UCSD-AML1 (cell line): ENCODE measurements at regions not wholly inside any gene's neighbourhood (a gene's known extent, or its start where the extent isn't known, plus 50 kb on each side); places are given as distances from the start of the nearest gene placed in this dataset.
"Not testable (repeated sequence)": the region's sequence is repeated elsewhere in the genome, so short reads cannot be mapped to it uniquely, and the experiment has no call there.

Source experiments
- DNase-seq: peaks from one replicate; lab custom pipeline; 2025; ENCODE audit not compliant: unreplicated experiment; lab: John Stamatoyannopoulos, UW

DNA sequence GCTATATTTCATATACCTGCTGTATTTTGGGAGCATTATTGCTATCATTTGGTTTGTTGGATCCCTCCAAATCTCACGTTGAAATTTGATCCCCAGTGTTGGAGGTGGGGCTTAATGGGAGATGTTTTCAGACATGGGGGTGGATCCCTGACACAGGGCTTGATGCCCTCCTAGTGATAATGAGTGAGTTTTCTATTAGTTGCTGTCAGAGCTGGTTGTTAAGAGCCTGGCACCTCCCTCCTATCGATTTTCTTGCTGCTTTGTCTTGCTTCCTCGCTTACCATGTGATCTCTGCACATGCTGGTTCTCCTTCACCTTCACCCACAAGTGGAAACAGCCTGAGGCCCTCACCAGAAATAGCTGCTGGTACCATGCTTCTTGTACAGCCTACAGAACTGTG, 259.9 kb upstream of the STARD13 start:
- no peak for DNase-seq

DNA sequence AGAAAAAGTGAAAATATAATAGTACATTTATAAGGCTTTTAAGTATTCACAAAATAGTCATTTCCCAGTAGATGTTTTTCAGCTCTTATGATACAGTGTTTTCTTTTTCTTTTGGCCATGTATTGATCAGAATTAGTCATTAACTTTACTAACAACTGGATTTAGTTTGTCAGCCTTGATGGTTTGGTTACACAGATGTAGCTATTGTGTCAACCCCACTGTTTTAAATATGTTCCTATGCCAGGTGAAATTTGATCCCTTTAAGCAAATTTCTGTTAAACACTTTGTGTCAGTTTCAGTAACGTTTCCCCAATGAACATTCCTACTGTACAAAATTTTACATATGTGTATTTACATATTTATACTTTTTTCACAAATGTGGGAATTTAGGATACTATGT, 261.5 kb upstream of the STARD13 start:
- DNase-seq = no peak

GRCh38 chr13:33548069-33548468, 262.5 kb upstream of the STARD13 start:
- no peak for DNase-seq

GRCh38 chr13:33550276-33550675, 264.7 kb upstream of the STARD13 start:
- DNase-seq = no peak

- no peak for DNase-seq
Measured at GRCh38 chr13:33550885-33551284, 265.3 kb upstream of the STARD13 start.

DNA sequence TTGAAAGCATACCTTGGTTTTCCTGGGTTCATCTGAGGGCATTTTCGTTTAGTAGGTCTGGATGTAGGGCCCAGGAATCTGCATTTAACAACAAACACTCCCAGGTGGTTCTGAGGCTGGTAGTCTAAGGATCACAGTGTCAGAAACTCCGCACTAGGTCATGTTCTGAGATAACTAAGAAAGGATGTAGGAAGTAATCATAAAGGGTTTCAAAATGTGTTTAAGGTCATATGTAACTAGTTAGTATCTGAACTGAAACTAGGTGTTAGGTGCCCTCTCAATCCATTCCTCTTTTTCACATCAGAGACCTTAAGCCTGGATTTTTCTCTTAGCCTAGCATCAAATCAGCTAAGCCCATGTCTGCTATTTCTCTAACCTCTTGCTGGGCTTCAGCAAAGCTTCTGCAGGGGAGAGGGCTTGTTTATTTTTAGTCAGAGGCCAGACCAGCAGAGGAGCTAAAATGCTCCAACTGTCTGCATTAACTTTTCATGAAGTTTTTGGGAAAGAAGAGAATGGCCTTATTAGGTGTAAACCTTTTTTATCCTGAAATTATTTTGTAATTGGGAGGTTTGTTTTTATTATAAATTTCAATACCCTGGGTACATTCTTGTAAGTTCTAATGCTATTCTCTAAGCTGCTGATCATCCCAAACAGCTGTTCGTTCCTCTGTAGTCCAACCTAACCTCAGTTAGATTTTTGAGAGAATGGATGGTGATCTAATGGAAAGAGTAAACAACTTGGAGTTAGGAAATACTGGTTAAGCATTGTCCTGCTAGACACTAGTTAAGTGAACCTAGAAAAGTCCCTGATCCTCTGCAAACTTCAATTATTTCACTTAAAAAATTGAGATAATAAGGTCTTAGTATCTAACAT, 262.8 kb upstream of the RFC3 start:
- no peak for DNase-seq

GRCh38 chr13:33556828-33557227, 261.1 kb upstream of the RFC3 start:
- DNase-seq = no peak

DNA sequence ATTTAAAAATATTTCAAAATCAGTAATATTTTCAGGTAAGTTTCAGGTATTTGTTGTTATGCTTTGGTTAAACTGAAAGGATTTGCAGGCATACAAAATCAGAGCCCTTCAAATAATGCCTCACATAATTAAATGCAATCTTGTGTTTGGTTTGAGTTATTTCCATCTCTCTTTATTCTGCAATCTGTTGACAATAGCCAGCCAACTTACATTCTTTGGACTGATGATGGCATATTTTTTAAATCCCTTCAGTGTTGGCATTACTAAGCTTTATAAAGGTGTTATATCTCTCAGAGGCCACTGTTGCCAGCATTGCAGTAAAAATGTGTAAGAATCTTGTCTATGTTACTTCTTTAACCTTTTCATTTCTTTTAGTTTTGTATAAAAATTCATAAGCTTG, 257.2 kb upstream of the RFC3 start:
- DNase-seq = no peak

- no peak for DNase-seq
Measured at GRCh38 chr13:33561627-33562026, 256.3 kb upstream of the RFC3 start.

- DNase-seq = no peak
Measured at GRCh38 chr13:33571618-33572017, 246.3 kb upstream of the RFC3 start.

GRCh38 chr13:33572322-33572721, 245.6 kb upstream of the RFC3 start:
- not testable (repeated sequence) for DNase-seq

- no peak for DNase-seq
Measured at GRCh38 chr13:33575378-33575777, 242.6 kb upstream of the RFC3 start.

DNA sequence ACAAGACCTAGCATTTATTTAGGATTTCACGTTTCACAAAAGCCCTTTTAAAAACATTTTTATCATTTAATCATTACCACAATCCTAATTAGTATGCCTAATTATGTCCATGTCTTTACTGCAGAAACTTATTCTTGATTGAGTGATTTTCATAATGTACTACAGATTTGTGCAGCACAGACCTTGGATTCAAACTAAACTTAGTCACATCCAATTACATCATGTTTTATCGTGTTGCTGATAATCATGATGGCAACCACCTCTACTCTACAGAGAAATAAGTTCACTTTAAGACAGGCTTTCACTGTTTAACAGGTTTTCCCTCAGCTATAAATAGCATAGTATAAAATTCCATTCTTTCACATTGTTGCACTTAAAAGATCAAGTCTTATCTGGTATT, 240.9 kb upstream of the RFC3 start:
- DNase-seq = no peak

- no peak for DNase-seq
Measured at GRCh38 chr13:33578786-33579185, 239.2 kb upstream of the RFC3 start.

DNA sequence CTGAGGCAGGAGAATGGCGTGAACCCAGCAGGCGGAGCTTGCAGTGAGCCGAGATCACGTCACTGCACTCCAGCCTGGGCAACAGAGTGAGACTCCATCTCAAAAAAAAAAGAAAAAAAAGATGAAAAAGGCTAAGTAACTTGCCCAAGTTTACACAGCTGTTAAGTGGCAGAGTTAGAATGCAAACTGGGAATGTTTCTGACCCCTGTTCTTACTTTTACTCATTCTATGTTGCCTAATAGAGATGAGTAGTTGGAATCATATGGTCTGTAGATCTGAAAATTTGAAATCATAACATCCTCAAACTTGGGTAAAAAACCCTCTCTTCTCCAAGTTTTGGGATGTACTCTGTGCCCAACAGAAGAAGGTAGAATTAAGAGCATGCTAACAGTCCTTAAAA, 235.8 kb upstream of the RFC3 start:
- no peak for DNase-seq

DNA sequence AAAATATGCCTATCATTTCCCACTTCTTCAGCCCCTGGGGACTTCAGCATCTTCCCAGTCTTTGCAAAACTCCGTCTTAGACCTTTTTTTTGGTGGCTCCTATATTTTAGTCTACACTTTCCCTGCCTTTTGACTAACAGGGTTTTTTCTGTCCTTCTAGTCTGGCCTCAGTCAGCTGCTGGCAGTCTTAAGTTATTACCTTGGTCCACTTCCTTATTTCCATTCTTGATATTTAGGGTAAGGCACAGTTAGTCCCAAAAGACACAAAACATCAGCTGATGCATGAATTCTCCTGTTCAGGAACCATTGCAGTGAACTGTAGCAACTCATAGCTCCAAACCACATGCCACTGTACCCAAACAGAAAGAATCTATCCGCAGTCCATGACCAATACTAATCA, 234.6 kb upstream of the RFC3 start:
- DNase-seq = no peak

GRCh38 chr13:33590936-33591335, 227.0 kb upstream of the RFC3 start:
- no peak for DNase-seq

- peak; percentile 11 for DNase-seq
Measured at GRCh38 chr13:33606692-33607091, 211.3 kb upstream of the RFC3 start.

DNA sequence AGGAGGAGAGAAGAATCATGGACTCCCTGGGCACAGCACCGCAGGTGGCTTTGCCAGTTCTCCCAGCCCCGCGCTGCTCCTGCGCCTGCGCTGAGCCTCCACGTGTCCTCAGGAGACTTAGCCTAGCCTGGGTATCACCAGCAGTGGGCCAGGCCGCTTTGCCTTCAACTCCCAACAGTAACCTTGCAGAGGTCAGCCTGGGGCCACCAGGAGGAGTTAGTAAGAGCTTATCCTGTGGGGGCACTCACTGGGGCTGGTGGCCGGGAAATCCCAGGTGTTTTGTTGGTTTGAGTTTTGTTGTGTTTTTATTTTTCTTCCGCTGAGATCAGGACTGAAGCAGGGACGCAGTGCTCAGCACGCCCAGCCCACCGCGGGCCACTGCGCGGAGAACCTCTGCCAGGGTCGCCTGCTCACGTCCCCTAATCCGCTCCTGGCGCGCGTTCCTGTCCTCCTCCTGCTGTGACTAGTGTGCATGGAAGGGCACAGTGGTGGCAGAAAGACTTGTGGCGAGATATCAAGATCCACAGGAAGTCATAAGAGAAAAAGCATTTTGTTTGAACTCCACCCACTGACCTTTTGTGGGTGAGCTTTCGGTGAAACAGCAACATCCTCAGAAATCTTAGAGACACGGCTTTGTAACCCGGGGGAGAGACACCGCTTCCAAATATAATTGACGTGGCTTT, 207.4 kb upstream of the RFC3 start:
- peak; percentile 24 for DNase-seq

DNA sequence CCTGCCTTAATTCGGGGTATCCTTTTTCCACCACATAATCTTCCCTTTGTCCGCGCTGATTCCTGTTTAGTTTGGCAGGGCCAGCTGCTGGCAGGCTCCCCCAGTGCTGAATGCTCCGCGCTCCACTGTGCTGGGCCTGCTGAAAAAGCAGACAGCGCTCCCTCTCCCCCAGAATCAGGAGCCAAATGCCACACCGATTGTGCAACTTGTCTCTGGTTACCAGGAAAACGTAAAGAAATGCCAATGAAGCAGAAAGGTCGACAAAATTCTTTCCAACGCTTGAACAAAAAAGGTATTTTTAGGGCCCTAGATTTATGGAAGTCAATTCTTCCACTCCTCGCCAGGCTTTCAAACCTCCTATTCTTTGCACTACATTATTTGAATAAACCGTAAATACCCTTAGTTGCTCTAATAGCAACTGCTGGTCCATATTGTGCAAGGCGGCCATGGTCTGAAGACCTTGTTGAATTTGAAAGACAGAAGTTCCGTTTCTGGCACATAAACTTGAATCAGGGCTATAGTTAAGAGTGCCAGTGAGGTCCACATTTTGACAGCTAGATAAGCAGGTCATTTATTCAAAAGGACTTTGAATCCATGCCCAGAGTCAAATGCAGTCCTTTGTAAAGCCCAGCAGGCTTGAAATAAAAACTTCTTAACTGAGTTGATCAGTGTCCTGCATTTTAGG, 206.7 kb upstream of the RFC3 start:
- no peak for DNase-seq

DNA sequence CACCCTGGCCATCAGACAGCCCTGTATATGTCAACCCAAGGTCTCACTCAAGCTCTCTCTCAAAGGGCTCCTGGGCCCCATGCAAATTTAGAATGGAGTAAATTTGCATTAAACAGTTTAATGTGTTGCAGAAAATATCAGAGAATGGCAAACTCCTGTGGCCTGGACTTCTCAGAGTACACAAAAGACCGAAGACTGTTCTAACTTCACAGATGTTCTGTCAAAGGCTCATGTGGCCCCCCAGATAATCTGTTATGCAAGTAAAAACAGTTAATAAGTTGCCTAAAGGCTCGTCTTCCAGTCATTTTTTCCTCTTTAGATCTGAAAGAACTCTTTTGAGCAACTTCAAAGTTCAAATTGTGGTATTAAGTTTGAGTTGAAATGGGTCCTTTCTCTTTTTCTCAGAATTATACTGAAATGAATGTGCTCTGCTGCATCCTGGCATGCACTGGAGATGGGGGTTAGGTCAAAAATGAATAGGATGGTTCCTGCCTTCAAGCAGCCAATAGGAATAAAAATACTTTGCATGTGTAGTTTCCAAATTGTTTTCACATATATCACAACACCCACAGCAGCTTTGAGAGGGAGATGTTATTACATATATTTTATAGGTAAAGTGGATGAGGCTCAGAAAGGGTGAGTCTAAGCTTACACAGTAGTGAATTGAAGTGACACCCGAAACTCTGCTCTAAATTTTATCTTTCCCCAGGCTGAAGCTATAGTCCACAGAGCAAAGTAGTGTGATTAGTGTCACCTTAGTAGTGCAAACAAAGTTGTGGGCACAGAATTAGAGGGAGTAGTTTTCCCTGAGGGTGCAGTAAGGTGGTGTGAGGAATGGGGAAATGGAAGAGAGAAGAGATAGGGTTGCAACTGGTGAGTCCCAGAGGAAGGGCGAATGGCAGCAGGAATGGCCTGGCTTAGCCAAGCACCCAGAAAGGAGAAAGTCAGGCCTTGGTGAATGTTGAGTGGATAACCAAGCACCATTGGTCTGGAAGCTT, 205.0 kb upstream of the RFC3 start:
- DNase-seq = no peak
